Esophagus squamous epithelium (tissue), 4 donors: ENCODE measurements at regions not wholly inside any gene's neighbourhood (a gene's known extent, or its start where the extent isn't known, plus 50 kb on each side); places are given as distances from the start of the nearest gene placed in this dataset.

Experiments
- CTCF ChIP-seq, 6 experiments: fragments of 450-650 bp in 4 of 6; fragments of 200-600 bp in 2 of 6; sonication (generic) in 2 of 6; IDR thresholded peaks; one replicate each; pipeline ENCODE4 v1.5.1; 2016 to 2019; ENCODE audit warnings: antibody characterized with exemption in 6 of 6, mild to moderate bottlenecking in 4 of 6, moderate library complexity in 4 of 6
- POLR2A ChIP-seq, 4 donors: fragments of 450-650 bp; IDR thresholded peaks; one replicate each; pipeline ENCODE4 v1.6.1; 2017; ENCODE audit warnings: antibody characterized with exemption in 4 of 4, mild to moderate bottlenecking in 4 of 4, moderate library complexity in 3 of 4

DNA sequence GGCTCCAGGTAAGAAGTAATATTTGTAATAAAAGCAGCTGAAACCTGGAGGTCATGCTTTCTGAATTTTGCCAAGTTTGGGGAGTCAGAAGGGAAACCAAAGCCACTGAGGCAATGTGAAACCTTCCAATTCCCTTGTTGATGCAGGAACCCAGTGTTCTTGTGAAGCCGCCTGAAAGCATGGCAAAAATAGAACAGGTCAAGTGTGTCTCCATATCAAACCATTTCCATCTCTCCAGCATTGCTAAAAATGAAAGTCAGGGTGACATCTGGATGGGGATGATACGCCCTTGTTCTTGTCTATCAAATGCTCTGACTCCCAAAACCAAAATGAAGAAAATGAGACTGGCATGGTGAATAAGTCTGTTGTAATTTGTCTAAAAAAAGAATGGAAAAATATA, 362.5 kb downstream of the VPS13C start:
- TF ChIP-seq CTCF (IDR thresholded peaks at IDR 0.05) = no peak
- no peak for TF ChIP-seq POLR2A (IDR thresholded peaks at IDR 0.05)
